OCI-LY3 (cell line): ENCODE measurements at regions not wholly inside any gene's neighbourhood (a gene's known extent, or its start where the extent isn't known, plus 50 kb on each side); places are given as distances from the start of the nearest gene placed in this dataset.

Experiments
- H2AFZ ChIP-seq: fragments of 200-600, 300-600 bp; shearing (Covaris generic); 2 replicates; pipeline ENCODE4 v1.6.0; 2014; ENCODE audit warnings: antibody characterized with exemption, low read depth, low read length
- H3K27ac ChIP-seq: fragments of 200-600, 300-600 bp; sonication (generic); 2 replicates; pipeline ENCODE4 v1.5.1; 2014; ENCODE audit warnings: mild to moderate bottlenecking, low read length, moderate library complexity, mixed read lengths
- H3K27me3 ChIP-seq: fragments of 200-600, 300-600 bp; sonication (generic); 2 replicates; pipeline ENCODE4 v1.6.1; 2014; ENCODE audit warnings: low read depth, low read length, mixed read lengths
- H3K36me3 ChIP-seq: fragments of 200-600, 300-600 bp; sonication (generic); replicated peaks from 2 replicates; pipeline ENCODE3; 2014; ENCODE audit warnings: low read depth, low read length, mixed read lengths
- H3K4me1 ChIP-seq: fragments of 300-600, 200-600 bp; sonication (generic); 2 replicates; pipeline ENCODE4 v1.6.1; 2014; ENCODE audit warnings: low read length, mixed read lengths
- H3K4me2 ChIP-seq: fragments of 200-600, 300-600 bp; sonication (generic); 2 replicates; pipeline ENCODE4 v1.6.1; 2014; ENCODE audit warnings: low read length, mixed read lengths
- H3K4me3 ChIP-seq: fragments of 300-600, 200-600 bp; sonication (generic); 2 replicates; pipeline ENCODE4 v1.5.1; 2014; ENCODE audit warnings: antibody characterized with exemption, mild to moderate bottlenecking, low read length, moderate library complexity
- H3K79me2 ChIP-seq: fragments of 300-600, 200-600 bp; shearing (Covaris generic); 2 replicates; pipeline ENCODE4 v1.6.1; 2014; ENCODE audit warnings: mild to moderate bottlenecking, low read length, mixed read lengths
- H3K9ac ChIP-seq: fragments of 300-600, 200-600 bp; shearing (Covaris generic); 2 replicates; pipeline ENCODE4 v1.6.0; 2014; ENCODE audit warnings: mild to moderate bottlenecking, low read length, moderate library complexity
- H3K9me3 ChIP-seq: fragments of 200-600, 300-600 bp; shearing (Covaris generic); 2 replicates; pipeline ENCODE4 v1.6.1; 2014; ENCODE audit warnings: low read length, mixed read lengths; ENCODE audit not compliant: insufficient read depth
- H4K20me1 ChIP-seq: fragments of 200-600, 300-600 bp; sonication (generic); 2 replicates; pipeline ENCODE4 v1.6.1; 2016; ENCODE audit warnings: low read length, mixed read lengths; ENCODE audit not compliant: insufficient read depth
- CTCF ChIP-seq: fragments of 200-600, 300-600 bp; sonication (generic); IDR thresholded peaks from 2 replicates; pipeline ENCODE4 v1.5.1; 2014; ENCODE audit warnings: antibody characterized with exemption, low read length, low read depth
- EZH2phosphoT487 ChIP-seq: fragments of 200-600 bp; shearing (Covaris generic); IDR thresholded peaks from 2 replicates; pipeline ENCODE4 v1.6.1; 2018; ENCODE audit warnings: antibody characterized with exemption, mixed run types, low read depth

- Histone ChIP-seq H3K9me3 (no peaks in the 10 kb centered on the region), H3K9ac (no peak overlapping the region), H3K4me2 (no peak overlapping the region), H3K36me3 (no peaks in the 10 kb centered on the region), H3K4me3 (no peak overlapping the region), H3K27me3 (no peaks in the 10 kb centered on the region), H3K27ac (no peak overlapping the region), H4K20me1 (no peaks in the 10 kb centered on the region), H3K79me2 (no peaks in the 10 kb centered on the region), H3K4me1 (no peaks in the 10 kb centered on the region), H2AFZ (no peak overlapping the region)
- TF ChIP-seq CTCF (no peak), EZH2phosphoT487 (no peak)
These were observed 812.8 kb downstream of the C12orf50 start for GRCh38 chr12:87216436-87216835.

- Histone ChIP-seq H2AFZ (no peak overlapping the region), H4K20me1 (no peaks in the 10 kb centered on the region), H3K4me1 (no peaks in the 10 kb centered on the region), H3K4me3 (no peak overlapping the region), H3K27ac (no peak overlapping the region), H3K27me3 (no peaks in the 10 kb centered on the region), H3K79me2 (no peaks in the 10 kb centered on the region), H3K4me2 (no peak overlapping the region), H3K9me3 (no peaks in the 10 kb centered on the region), H3K9ac (no peak overlapping the region), H3K36me3 (no peaks in the 10 kb centered on the region)
- TF ChIP-seq CTCF (no peak), EZH2phosphoT487 (no peak)
These were observed 827.0 kb downstream of the C12orf50 start for GRCh38 chr12:87202189-87202588.

- TF ChIP-seq EZH2phosphoT487 = no peak
- no peak for TF ChIP-seq CTCF
- no peaks in the 10 kb centered on the region for H4K20me1 ChIP-seq
These were observed 827.6 kb downstream of the C12orf50 start for GRCh38 chr12:87201598-87201997.

GRCh38 chr12:87200289-87200979 lies 828.8 kb downstream of the C12orf50 start:
- H4K20me1 ChIP-seq = no peaks in the 10 kb centered on the region
- H3K4me2 ChIP-seq = no peak overlapping the region
- H3K36me3 ChIP-seq = no peaks in the 10 kb centered on the region
- H3K4me3 ChIP-seq = no peak overlapping the region
- H3K27me3 ChIP-seq = no peaks in the 10 kb centered on the region
- H3K27ac ChIP-seq = no peak overlapping the region
- no peak overlapping the region for H2AFZ ChIP-seq
- TF ChIP-seq EZH2phosphoT487 = no peak
- no peak for TF ChIP-seq CTCF
- H3K9ac ChIP-seq = no peak overlapping the region
- H3K79me2 ChIP-seq = no peaks in the 10 kb centered on the region
- no peaks in the 10 kb centered on the region for H3K4me1 ChIP-seq
- no peaks in the 10 kb centered on the region for H3K9me3 ChIP-seq

More at GRCh38 chr12:87201598-87201997, 827.6 kb downstream of the C12orf50 start:
- Histone ChIP-seq H3K36me3 (no peaks in the 10 kb centered on the region), H3K4me3 (no peak overlapping the region), H3K4me2 (no peak overlapping the region), H3K4me1 (no peaks in the 10 kb centered on the region), H3K9ac (no peak overlapping the region), H2AFZ (no peak overlapping the region), H3K79me2 (no peaks in the 10 kb centered on the region), H3K27ac (no peak overlapping the region), H3K9me3 (no peaks in the 10 kb centered on the region), H3K27me3 (no peaks in the 10 kb centered on the region)
